ENCODE measurements at regions not wholly inside any gene's neighbourhood (a gene's known extent, or its start where the extent isn't known, plus 50 kb on each side); places are given as distances from the start of the nearest gene placed in this dataset.

DNA sequence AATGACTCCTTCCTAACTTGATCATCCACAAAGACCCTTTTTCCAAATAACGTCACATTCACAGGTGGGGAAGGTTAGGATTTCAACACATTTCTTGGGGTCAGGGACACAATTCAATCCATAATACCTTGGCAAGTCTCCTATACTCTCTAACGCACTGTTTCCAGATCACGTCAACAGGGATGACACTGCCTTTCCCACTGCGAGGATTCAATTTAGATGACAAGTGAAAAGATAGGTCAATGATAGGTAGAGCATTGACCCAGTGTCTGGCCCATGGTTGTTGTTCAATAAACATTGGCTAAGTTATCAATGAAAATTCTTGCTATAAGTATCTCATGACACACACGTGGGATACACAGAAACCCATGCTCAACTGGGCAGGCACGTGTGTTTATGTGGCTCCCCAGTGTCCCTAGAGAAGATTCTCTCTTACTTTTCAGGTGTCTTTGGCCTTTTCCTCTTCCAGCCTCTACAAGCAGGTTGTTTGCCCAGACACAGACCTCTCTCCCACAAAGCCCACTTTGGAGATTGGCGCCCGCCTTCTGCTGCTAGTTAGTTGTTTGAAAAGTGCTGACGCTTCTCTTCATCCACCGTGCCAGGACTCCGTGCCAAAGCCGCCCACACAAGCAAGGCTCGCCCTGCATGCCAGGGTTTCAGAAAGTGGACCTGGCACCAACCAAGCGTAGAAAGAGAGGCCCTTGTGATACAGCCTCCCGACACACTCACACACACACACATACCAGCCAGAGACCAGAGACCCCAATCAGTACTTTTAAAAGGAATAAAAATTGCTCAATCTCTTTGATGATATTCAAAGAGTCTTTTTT is 594.5 kb downstream of the BNC2 start:
- DNase-seq (ENCODE audit: low spot score), result no peak
- Mint-ChIP-seq H3K36me3 (ENCODE audit: low read depth, unreplicated experiment) (no peaks in the 10 kb centered on the region), H3K27me3 (ENCODE audit: unreplicated experiment) (no peaks in the 10 kb centered on the region), H3K4me3 (ENCODE audit: unreplicated experiment) (no peak overlapping the region), H3K9me3 (ENCODE audit: unreplicated experiment) (no peaks in the 10 kb centered on the region), H3K27ac (ENCODE audit: unreplicated experiment) (no peak overlapping the region), H3K4me1 (ENCODE audit: unreplicated experiment) (peaks cover 3% of the 10 kb centered on the region)
- TF ChIP-seq, protein P1, sequence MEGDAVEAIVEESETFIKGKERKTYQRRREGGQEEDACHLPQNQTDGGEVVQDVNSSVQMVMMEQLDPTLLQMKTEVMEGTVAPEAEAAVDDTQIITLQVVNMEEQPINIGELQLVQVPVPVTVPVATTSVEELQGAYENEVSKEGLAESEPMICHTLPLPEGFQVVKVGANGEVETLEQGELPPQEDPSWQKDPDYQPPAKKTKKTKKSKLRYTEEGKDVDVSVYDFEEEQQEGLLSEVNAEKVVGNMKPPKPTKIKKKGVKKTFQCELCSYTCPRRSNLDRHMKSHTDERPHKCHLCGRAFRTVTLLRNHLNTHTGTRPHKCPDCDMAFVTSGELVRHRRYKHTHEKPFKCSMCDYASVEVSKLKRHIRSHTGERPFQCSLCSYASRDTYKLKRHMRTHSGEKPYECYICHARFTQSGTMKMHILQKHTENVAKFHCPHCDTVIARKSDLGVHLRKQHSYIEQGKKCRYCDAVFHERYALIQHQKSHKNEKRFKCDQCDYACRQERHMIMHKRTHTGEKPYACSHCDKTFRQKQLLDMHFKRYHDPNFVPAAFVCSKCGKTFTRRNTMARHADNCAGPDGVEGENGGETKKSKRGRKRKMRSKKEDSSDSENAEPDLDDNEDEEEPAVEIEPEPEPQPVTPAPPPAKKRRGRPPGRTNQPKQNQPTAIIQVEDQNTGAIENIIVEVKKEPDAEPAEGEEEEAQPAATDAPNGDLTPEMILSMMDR (IDR thresholded peaks at IDR 0.05; ENCODE audit: unreplicated experiment), result no peak

DNA sequence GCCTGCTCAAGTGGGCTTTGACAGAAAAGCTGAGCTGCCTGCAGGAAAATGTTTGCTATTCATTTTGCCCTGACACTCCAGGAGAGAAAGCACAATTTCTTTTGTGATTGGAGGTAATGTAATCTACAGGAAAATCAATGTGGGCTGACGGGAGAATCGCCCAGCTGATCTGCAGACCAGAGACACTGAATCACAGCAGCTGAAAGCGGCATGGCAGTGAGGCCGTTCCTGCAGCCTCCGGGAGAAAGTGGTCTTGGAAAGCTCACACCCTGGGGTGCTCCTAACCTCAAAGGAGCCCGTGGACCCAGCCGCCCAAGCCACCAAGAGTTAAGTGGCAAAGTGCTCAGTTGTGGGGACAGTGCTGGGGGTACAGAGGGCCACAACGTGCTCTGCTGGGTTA is 593.6 kb downstream of the BNC2 start:
- H3K9me3 Mint-ChIP-seq (ENCODE audit: unreplicated experiment), result no peaks in the 10 kb centered on the region
- no peak overlapping the region for H3K4me3 Mint-ChIP-seq (ENCODE audit: unreplicated experiment)
- TF ChIP-seq, protein P1 (IDR thresholded peaks at IDR 0.05; ENCODE audit: unreplicated experiment), result no peak
- H3K4me1 Mint-ChIP-seq (ENCODE audit: unreplicated experiment), result peaks cover 3% of the 10 kb centered on the region
- H3K27me3 Mint-ChIP-seq (ENCODE audit: unreplicated experiment), result peaks cover 4% of the 10 kb centered on the region
- DNase-seq (ENCODE audit: low spot score), result no peak
- H3K36me3 Mint-ChIP-seq (ENCODE audit: low read depth, unreplicated experiment), result no peaks in the 10 kb centered on the region
- H3K27ac Mint-ChIP-seq (ENCODE audit: unreplicated experiment), result no peak overlapping the region

DNA sequence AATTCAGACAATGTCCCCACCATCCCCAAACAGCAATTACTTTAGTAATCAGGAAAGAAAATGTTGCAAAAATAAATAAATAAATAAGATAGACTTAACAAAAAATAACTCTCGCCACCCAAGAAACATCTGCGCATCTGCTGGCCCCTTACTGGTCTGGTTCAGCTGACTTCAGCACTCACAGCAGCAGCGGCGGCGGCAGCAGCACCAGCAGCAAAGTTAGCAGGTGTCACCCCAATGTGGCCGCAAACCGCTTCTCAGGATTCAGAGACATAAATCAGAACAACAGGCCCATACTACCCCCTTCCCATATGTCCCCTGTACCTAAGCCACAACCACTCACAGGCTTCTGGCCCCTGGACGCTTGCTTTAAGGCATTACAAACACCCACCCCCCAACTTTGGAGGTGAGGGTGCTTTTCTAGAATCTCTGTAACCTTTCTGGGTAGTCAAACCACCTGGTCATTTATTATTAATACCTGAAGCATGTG is 593.0 kb downstream of the BNC2 start:
- Mint-ChIP-seq H3K4me1 (ENCODE audit: unreplicated experiment) (peaks cover 3% of the 10 kb centered on the region), H3K27me3 (ENCODE audit: unreplicated experiment) (peaks cover 4% of the 10 kb centered on the region), H3K9me3 (ENCODE audit: unreplicated experiment) (no peaks in the 10 kb centered on the region), H3K36me3 (ENCODE audit: low read depth, unreplicated experiment) (no peaks in the 10 kb centered on the region), H3K4me3 (ENCODE audit: unreplicated experiment) (no peak overlapping the region), H3K27ac (ENCODE audit: unreplicated experiment) (no peak overlapping the region)
- TF ChIP-seq, protein P1 (IDR thresholded peaks at IDR 0.05; ENCODE audit: unreplicated experiment), result no peak
- no peak for DNase-seq (ENCODE audit: low spot score)

DNA sequence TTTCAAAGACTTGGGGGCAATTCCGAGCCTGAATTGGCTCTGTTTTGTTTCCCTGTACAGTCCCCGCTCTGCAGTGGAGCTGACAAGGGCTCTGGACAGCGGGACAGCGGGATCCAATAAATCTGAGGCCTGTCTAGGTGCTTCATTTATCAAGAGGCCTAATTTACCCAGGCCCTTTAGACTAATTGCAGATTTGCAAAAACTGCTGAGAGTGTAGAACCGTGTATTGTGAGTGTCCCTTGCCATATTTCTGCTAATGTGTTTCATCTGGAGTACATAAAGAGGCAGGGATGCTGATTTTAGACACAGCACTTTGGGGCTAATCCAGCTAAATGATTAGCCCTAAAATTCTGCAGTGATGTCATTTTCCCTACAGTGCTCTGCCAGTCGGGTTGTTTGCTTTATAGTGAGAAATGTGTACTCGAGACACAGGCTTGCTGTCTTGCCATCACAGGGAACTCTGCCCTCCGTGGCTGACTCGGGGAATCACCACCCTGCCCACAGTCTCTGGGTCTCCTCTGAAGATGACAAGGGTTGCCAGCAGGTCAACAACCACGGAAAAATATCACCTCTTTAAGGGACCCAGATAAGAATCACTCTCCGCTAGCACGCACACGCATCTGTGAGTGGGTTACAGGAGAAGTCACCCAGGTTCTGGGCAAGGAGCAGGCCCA is 592.0 kb downstream of the BNC2 start:
- no peak overlapping the region for H3K27ac Mint-ChIP-seq (ENCODE audit: unreplicated experiment)
- no peak overlapping the region for H3K4me3 Mint-ChIP-seq (ENCODE audit: unreplicated experiment)
- no peaks in the 10 kb centered on the region for H3K36me3 Mint-ChIP-seq (ENCODE audit: low read depth, unreplicated experiment)
- peaks cover 4% of the 10 kb centered on the region for H3K27me3 Mint-ChIP-seq (ENCODE audit: unreplicated experiment)
- no peaks in the 10 kb centered on the region for H3K9me3 Mint-ChIP-seq (ENCODE audit: unreplicated experiment)
- TF ChIP-seq, protein P1 (IDR thresholded peaks at IDR 0.05; ENCODE audit: unreplicated experiment), result no peak
- DNase-seq (ENCODE audit: low spot score), result no peak
- peaks cover 3% of the 10 kb centered on the region for H3K4me1 Mint-ChIP-seq (ENCODE audit: unreplicated experiment)

DNA sequence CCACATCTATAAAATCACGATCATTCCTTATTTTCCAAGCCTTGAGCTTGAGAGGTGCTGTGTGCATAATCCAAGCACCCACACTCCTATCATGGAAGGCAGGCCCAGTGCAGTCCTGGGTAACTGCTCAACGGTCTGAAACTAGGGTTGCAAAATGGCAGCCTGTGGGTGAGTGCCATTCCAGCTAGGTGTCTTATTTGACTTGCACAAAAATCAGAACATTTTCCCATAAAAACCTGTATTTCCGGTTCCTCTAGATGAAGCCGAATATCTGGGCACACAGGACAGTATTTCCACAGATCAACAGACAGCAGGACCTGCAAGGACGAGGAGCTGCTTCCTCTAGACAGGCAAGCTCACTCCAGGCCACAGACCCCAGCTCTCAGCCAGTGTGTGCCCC is 588.8 kb downstream of the BNC2 start:
- Mint-ChIP-seq H3K9me3 (ENCODE audit: unreplicated experiment) (no peaks in the 10 kb centered on the region), H3K4me1 (ENCODE audit: unreplicated experiment) (peaks cover 3% of the 10 kb centered on the region), H3K36me3 (ENCODE audit: low read depth, unreplicated experiment) (no peaks in the 10 kb centered on the region), H3K27me3 (ENCODE audit: unreplicated experiment) (peaks cover 4% of the 10 kb centered on the region), H3K27ac (ENCODE audit: unreplicated experiment) (no peak overlapping the region), H3K4me3 (ENCODE audit: unreplicated experiment) (no peak overlapping the region)
- DNase-seq (ENCODE audit: low spot score), result no peak
- TF ChIP-seq, protein P1 (IDR thresholded peaks at IDR 0.05; ENCODE audit: unreplicated experiment), result no peak

All from endothelial cell (in vitro differentiated cells).